SU-DHL-6 (cell line): ENCODE measurements at regions not wholly inside any gene's neighbourhood (a gene's known extent, or its start where the extent isn't known, plus 50 kb on each side); places are given as distances from the start of the nearest gene placed in this dataset.

Source experiments
- EZH2phosphoT487 ChIP-seq: fragments of 200-600 bp; sonication (generic), shearing (Covaris generic); conservative IDR thresholded peaks from 2 replicates; pipeline ENCODE4 v1.6.1; 2018; ENCODE audit warnings: mild to moderate bottlenecking, antibody characterized with exemption, low read length, moderate library complexity, mixed read lengths
- TF ChIP-seq, protein P1 (sequence below): fragments of 200-600 bp; sonication (generic); IDR thresholded peaks from one replicate; pipeline ENCODE4 v1.5.1; 2017; ENCODE audit warnings: antibody characterized with exemption, mild to moderate bottlenecking, low read length, moderate library complexity; ENCODE audit not compliant: insufficient read depth, poor library complexity, severe bottlenecking

DNA sequence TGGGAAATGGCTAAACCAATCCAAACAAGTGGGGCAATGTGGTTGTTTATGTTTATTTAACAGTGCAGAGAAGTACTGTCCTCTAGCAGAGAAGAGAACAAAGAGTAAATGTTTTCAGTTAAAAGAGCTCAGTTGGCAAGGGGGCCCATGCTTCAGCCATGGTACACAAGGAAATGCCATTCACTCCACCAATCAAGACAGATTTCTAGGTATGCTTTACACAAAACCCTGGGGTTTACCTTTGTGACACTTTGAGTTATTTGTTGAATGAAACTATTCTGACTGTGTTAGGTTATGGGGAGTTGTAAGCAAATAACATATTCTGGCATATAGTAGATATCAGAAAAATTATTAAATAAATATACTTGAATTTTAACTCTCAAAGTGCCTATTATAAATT, 228.5 kb upstream of the MME start:
- TF ChIP-seq, protein P1, sequence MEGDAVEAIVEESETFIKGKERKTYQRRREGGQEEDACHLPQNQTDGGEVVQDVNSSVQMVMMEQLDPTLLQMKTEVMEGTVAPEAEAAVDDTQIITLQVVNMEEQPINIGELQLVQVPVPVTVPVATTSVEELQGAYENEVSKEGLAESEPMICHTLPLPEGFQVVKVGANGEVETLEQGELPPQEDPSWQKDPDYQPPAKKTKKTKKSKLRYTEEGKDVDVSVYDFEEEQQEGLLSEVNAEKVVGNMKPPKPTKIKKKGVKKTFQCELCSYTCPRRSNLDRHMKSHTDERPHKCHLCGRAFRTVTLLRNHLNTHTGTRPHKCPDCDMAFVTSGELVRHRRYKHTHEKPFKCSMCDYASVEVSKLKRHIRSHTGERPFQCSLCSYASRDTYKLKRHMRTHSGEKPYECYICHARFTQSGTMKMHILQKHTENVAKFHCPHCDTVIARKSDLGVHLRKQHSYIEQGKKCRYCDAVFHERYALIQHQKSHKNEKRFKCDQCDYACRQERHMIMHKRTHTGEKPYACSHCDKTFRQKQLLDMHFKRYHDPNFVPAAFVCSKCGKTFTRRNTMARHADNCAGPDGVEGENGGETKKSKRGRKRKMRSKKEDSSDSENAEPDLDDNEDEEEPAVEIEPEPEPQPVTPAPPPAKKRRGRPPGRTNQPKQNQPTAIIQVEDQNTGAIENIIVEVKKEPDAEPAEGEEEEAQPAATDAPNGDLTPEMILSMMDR: no peak
- no peak for TF ChIP-seq EZH2phosphoT487
